SK-N-DZ (cell line): ENCODE measurements at regions not wholly inside any gene's neighbourhood (a gene's known extent, or its start where the extent isn't known, plus 50 kb on each side); places are given as distances from the start of the nearest gene placed in this dataset.

Experiments
- DNase-seq: peaks from one replicate; pipeline ENCODE4 v3.0.0-alpha.2; 2015; ENCODE audit warnings: low spot score

GRCh38 chr1:108082738-108083562, 117.2 kb downstream of the SLC25A24 start:
- DNase-seq = no peak

DNA sequence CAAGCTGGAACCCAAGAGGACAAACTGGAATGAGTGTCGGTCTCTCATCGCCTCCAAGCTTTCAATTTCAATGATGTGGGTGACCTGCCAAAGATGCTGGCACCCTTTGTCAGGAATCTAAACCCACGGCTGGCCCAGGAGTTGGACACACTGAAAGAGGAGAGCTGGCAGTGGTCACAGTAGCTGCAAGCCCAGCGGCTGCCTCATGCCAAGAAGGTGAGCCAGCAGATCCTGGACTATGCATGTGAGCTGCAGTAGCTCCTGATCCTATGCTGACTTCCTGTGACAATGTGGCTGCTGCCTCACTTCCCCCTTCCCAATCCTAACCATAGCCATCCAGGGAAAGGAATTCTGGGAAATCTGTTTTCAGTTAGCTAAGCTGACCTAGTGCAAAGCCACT, 117.0 kb upstream of the VAV3 start:
- DNase-seq = no peak

GRCh38 chr1:108080448-108080847, 115.5 kb upstream of the VAV3 start:
- DNase-seq = no peak

- no peak for DNase-seq
Observed at GRCh38 chr1:108079440-108080025, 114.6 kb upstream of the VAV3 start.

DNA sequence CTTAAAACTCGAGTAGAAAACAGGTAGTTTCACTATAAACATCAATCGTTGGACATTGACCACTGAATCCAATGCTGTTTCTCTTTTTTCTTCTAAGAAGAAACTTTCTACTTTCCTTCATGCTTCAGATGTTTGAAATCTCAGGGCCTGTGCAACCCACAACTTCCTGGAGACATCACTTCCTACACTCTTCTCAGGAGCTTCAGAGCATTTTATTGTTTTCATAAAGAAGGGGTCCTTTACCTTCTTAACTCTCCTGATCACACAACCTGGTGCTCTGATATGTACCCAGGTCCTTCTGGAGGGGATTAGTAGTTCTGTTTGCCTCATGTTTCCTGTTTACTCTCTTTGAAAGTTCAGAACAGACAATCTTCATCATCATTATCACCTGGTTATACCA, 113.0 kb upstream of the VAV3 start:
- no peak for DNase-seq

DNA sequence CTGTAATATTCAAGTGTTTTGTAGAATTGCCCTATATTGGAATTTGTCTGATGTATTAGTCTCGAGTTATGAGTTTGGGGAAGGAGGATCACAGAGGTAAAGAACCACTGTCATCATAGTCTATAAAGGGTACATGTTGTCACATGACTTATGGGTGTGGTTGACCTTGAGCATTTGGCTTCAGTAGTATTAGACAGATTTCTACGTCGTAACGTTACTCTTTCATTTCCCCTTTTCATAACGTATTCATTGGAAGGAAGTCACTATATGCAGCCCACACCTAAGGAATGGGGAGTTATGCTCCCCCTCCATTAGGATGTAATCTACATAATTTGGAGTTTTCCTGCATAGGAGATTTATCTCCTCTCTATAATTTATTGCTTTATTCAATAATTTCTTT, 110.1 kb upstream of the VAV3 start:
- no peak for DNase-seq

DNA sequence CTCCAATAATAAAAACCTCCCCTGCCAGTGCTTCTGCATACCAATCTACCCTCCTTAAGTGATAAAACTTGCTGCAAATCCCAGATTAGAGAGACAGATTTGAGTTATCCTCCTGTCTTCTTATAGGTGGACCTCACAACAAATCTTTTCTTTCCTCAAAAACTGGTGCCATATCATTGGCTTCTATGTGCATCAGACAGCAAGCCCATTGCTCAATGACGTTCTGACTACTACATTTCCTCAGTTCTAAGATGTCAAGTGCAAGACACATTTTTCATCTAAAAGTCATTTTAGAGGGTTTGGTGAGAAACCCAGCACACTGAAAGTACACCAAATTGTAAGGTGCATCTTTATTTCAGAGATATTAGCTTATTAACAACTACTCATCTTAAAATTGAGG, 107.8 kb upstream of the VAV3 start:
- no peak for DNase-seq

GRCh38 chr1:108072212-108072611, 107.2 kb upstream of the VAV3 start:
- DNase-seq = no peak

GRCh38 chr1:108071601-108072000, 106.6 kb upstream of the VAV3 start:
- DNase-seq = no peak

- no peak for DNase-seq
Observed at GRCh38 chr1:108070662-108071061, 105.7 kb upstream of the VAV3 start.

GRCh38 chr1:108067884-108068540, 103.0 kb upstream of the VAV3 start:
- no peak for DNase-seq

DNA sequence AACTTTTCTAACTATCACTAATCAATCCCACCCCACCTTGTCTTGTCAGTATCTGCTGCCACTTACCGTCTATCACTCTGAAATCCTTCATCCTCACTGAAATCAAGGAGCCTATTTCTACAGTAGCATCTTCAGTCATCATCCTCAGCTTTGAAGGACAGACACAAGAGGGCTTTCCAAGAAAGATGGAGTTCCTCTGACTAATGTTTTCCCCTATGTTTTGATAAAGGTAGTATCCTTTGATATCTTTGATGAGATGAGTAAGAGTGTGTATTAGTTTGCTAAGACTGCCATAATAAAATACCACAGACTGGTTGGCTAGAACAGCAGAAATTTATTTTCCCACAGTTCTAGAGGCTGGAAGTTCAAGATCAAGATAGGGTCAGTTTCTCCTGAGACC, 101.8 kb upstream of the VAV3 start:
- DNase-seq = no peak

GRCh38 chr1:108064255-108064654, 99.3 kb upstream of the VAV3 start:
- no peak for DNase-seq

DNA sequence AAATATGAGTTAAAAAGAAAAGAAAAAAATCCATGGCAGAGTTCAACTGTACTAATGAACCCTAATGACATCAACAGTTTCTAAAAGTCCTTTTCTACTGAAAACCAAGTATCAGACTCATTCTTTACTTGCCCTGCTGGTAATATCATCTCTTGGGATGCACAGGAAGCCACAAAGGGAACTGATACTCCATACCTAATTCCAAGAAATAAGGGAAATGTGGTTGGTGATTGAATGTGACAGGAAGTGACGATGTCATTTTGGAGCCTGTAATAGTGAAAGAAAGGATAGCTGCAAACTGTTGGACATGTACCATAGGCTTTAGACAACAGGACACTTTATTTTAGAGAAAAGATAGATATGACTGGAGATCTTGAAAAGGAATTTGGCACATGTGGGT, 98.7 kb upstream of the VAV3 start:
- no peak for DNase-seq

DNA sequence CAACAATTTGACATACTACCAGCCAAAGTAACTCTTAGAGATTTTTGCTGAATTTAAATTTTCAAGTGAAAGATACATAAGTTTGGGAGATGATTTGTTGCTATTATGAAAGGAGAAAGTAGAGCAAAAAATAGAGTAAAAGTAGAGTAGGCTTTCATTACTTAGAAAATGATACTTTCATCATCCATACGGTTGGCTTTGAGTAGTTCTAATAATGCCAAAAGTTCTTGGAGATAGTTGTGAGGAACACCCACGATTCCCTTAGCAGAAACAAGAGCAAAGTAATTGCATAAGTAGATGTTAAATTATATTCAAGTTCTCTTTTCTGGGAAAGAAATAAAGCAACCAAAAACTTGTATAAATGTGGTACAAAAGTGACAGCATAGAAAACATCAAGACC, 95.0 kb upstream of the VAV3 start:
- DNase-seq = no peak

- DNase-seq = no peak
Observed at GRCh38 chr1:108057541-108057940, 92.6 kb upstream of the VAV3 start.

GRCh38 chr1:108056436-108056990, 91.5 kb upstream of the VAV3 start:
- DNase-seq = no peak

DNA sequence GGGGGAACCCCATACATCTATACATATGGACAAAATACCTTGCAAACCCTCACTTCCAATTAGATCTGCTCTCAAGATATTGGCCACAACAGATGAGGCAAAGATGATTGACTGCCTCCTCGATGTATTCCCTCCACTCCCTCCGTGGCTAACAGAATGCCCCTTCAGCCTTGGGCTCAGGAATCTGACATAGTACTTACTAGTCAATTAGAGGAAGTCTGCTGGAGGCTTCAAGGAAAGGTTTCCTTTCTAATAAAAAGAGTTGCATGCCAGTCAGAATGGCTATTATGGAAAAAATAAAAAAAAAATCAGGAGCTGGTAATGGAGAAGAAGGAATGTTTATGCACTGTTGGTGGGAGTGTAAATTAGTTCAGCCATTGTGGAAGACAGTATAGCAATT, 90.4 kb upstream of the VAV3 start:
- no peak for DNase-seq

- DNase-seq = no peak
Observed at GRCh38 chr1:108054396-108054795, 89.4 kb upstream of the VAV3 start.

DNA sequence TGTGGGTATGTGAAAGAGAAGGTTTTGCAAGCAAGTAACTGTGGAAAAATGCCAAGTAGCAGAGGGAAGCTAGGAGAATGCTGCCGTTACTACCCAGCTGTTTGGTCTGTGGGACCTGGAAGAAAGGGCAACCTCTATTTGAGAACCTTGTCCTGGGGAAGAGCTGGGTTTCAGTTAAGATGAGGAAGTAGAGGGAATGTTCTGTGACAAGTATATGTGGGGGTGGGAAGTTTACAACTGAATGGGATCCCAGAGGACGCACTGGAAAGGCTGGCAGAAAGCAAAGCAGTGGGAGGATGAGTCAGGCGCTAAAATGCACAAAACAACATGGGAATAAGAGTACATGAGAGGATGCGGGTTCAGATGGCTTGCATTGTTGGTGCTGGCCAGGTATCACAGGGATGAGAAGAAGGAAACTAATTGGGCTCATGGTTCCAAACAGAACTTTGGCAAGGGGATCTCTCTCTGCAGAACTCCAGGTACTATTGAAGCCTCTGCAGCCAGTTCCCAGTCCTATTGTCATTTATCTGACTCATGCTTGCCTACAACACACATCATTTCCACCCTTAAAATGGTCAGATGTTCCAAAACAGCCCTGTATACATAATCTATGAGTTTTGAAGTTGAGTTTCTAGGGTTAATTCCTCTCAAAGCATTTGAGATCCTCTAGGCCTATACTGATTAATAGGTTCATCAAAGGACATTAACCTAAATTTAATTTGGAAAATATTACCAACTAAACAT, 88.5 kb upstream of the VAV3 start:
- no peak for DNase-seq

- no peak for DNase-seq
Observed at GRCh38 chr1:108051631-108052377, 86.8 kb upstream of the VAV3 start.
